Lower leg skin (tissue), 3 donors: ENCODE measurements at regions not wholly inside any gene's neighbourhood (a gene's known extent, or its start where the extent isn't known, plus 50 kb on each side); places are given as distances from the start of the nearest gene placed in this dataset.

ENCODE experiments used
- CTCF ChIP-seq, 3 donors: fragments of 450-650 bp; IDR thresholded peaks; one replicate each; pipeline ENCODE4 v1.5.1; 2016; ENCODE audit warnings: antibody characterized with exemption in 3 of 3, mild to moderate bottlenecking in 3 of 3, moderate library complexity in 2 of 3
- POLR2A ChIP-seq, 2 donors: fragments of 450-650 bp; IDR thresholded peaks; one replicate each; pipeline ENCODE4 v1.6.1; 2016 to 2017; ENCODE audit warnings: antibody characterized with exemption in 2 of 2, mild to moderate bottlenecking in 1 of 2, moderate library complexity in 1 of 2

- TF ChIP-seq CTCF (IDR thresholded peaks at IDR 0.05), result no peak
- no peak for TF ChIP-seq POLR2A (IDR thresholded peaks at IDR 0.05)
Measured at GRCh38 chr3:72306800-72307341, 521.9 kb upstream of the PROK2 start.
